ENCODE measurements at regions not wholly inside any gene's neighbourhood (a gene's known extent, or its start where the extent isn't known, plus 50 kb on each side); places are given as distances from the start of the nearest gene placed in this dataset.

DNA sequence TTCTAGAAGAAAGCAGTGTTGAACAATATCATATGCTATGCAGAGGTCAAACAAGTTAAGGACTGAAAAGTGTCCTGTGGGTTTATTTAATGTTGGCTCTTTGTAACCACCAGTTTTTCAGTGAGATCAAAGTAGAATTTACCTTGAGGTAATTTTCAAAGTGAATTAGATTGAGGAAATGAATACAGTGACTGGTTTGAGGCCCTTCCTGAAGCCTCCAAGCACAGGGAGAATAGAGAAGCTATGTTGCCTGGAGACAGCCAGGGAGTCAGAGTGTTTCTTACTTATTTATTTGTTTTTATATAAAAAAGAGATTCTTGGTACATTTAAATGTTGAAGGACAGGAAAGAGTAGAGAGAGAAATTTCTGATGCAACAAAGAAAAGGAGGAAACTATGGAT lies 954.3 kb upstream of the SPRY2 start:
- no peak overlapping the region for H3K27ac ChIP-seq
- TF ChIP-seq ZFX (IDR thresholded peaks at IDR 0.05), result no peak
- TF ChIP-seq, protein P1, sequence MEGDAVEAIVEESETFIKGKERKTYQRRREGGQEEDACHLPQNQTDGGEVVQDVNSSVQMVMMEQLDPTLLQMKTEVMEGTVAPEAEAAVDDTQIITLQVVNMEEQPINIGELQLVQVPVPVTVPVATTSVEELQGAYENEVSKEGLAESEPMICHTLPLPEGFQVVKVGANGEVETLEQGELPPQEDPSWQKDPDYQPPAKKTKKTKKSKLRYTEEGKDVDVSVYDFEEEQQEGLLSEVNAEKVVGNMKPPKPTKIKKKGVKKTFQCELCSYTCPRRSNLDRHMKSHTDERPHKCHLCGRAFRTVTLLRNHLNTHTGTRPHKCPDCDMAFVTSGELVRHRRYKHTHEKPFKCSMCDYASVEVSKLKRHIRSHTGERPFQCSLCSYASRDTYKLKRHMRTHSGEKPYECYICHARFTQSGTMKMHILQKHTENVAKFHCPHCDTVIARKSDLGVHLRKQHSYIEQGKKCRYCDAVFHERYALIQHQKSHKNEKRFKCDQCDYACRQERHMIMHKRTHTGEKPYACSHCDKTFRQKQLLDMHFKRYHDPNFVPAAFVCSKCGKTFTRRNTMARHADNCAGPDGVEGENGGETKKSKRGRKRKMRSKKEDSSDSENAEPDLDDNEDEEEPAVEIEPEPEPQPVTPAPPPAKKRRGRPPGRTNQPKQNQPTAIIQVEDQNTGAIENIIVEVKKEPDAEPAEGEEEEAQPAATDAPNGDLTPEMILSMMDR (conservative IDR thresholded peaks at IDR 0.05), result no peak

DNA sequence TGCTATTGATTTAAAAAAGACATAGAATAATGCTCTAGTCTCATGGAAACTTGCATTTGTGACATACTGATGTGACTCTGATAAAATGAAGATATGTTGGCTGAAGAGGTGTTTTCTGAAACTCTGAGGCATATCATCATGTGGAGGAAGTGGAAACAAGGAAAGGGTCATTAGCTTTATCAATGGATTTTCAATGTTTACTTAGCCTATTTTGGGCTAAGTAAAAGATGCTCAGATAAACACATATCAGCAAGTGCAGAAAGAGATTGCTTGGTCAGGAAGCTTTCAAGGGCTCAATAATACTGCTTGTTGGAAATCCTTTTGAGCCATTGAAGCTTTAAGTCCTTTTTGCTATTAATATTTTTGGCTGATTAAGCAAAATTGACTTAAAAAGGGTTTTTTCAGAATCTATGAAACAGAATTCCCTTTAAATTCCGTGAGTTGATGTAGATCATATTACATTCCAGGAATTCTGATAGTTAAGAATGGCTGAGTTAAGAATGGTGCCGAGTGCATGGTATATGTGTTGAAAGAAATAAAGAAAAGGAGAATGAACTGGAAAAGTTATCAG lies 952.8 kb upstream of the SPRY2 start:
- TF ChIP-seq ZFX (IDR thresholded peaks at IDR 0.05), result no peak
- no peak overlapping the region for H3K27ac ChIP-seq

GRCh38 chr13:81283561-81283960 lies 942.6 kb upstream of the SPRY2 start:
- H3K27ac ChIP-seq, result no peak overlapping the region

DNA sequence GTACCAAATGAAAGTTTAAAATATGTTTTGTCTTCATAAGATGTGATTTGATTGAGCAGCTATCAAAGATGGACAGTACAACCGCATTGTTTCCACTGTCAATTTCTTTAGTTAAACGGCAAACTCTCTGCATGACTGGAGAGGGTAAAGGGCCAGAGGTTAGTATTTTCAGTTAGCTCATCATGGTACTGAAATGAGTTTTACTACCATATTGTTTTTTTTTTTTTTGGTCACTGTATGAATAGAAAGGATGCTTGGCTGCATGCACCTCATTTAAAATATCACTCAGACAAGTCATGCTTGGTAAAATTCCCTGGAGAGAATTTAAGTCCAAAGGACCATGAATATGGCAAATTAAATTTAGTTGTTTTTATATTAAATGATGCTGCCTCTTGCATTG lies 942.1 kb upstream of the SPRY2 start:
- TF ChIP-seq ZFX (IDR thresholded peaks at IDR 0.05), result no peak
- TF ChIP-seq, protein P1 (conservative IDR thresholded peaks at IDR 0.05), result no peak
- H3K27ac ChIP-seq, result no peak overlapping the region

More at GRCh38 chr13:81283561-81283960, 942.6 kb upstream of the SPRY2 start:
- TF ChIP-seq, protein P1 (conservative IDR thresholded peaks at IDR 0.05), result no peak
- TF ChIP-seq ZFX (IDR thresholded peaks at IDR 0.05), result no peak

DNA sequence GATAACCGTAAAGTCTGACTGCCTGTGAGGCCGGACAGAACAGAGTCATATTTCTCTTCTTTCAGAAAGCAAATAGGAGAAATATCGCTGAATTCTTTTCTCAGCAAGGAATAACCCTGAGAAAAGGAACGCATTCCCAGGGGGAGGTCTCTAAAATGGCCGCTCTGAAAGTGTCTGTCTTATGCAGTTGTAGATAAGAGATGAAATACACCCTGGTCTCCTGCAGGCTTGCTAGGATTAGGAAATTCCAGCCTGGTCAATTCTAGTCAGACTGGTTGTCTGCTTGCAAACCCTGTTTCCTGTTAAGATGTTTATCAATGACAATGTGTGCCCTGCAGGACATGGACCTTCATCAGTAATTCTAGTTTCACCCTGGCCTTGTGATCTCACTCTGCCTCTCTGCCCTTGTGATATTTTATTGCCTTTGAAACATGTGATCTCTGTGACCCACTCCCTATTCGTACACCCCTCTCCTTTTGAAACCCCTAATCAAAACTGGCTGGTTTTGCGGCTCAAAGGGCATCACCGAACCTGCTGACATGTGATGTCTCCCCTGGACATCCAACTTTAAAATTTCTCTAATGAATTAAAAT lies 934.8 kb upstream of the SPRY2 start:
- no peak overlapping the region for H3K27ac ChIP-seq
- TF ChIP-seq, protein P1 (conservative IDR thresholded peaks at IDR 0.05), result no peak
- TF ChIP-seq ZFX (IDR thresholded peaks at IDR 0.05), result no peak

- H3K27ac ChIP-seq, result no peak overlapping the region
- TF ChIP-seq, protein P1 (conservative IDR thresholded peaks at IDR 0.05), result no peak
- TF ChIP-seq ZFX (IDR thresholded peaks at IDR 0.05), result no peak
These were observed 906.8 kb upstream of the SPRY2 start for GRCh38 chr13:81247711-81248110.

GRCh38 chr13:81246556-81246955 lies 905.6 kb upstream of the SPRY2 start:
- H3K27ac ChIP-seq, result no peak overlapping the region
- TF ChIP-seq, protein P1 (conservative IDR thresholded peaks at IDR 0.05), result no peak
- no peak for TF ChIP-seq ZFX (IDR thresholded peaks at IDR 0.05)

DNA sequence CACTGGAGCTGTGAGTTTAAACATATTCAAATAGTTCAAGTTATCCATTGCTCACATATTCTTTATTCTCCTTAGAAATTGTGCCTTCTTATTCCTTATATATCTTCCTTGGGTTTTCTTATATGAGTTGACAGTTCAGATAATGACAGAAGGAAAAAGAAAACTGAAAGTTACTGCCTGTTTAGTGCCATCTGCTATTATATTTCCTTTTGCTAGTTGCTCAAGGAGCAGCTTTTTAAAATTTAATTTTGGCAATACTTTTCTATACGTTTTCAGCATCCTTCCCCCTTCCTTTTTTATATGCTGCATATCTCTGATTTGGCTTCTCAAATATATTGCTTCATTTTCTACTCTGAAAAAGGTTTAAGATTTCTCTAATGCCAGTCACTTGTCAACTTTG lies 903.1 kb upstream of the SPRY2 start:
- H3K27ac ChIP-seq, result no peak overlapping the region
- TF ChIP-seq, protein P1 (conservative IDR thresholded peaks at IDR 0.05), result no peak
- no peak for TF ChIP-seq ZFX (IDR thresholded peaks at IDR 0.05)
